GM23338 (cell line): ENCODE measurements at regions not wholly inside any gene's neighbourhood (a gene's known extent, or its start where the extent isn't known, plus 50 kb on each side); places are given as distances from the start of the nearest gene placed in this dataset.

Experiments
- ATAC-seq: fragments of 200-7000 bp; cut with Tn5 transposase; 3 replicates; pipeline ENCODE4 v1.9.1; 2020
- DNase-seq: peaks from one replicate; pipeline ENCODE4 v3.0.0-alpha.2; 2015; ENCODE audit warnings: low spot score
- H2AFZ ChIP-seq: fragments of 200-600 bp; sonication (generic); 2 replicates; pipeline ENCODE4 v1.8.0; 2016; ENCODE audit warnings: antibody characterized with exemption, mild to moderate bottlenecking, moderate library complexity
- H3F3A ChIP-seq: fragments of 200-600 bp; sonication (generic); replicated peaks from 2 replicates; pipeline ENCODE4 v1.8.0; 2017; ENCODE audit warnings: antibody characterized with exemption, mixed run types, low read depth
- H3K27ac ChIP-seq: fragments of 200-600 bp; sonication (generic); 2 replicates; pipeline ENCODE4 v1.6.1; 2016; ENCODE audit warnings: low read depth
- H3K27me3 ChIP-seq: fragments of 200-600 bp; sonication (generic); 2 replicates; pipeline ENCODE4 v1.8.0; 2016; ENCODE audit warnings: mild to moderate bottlenecking, mixed run types, moderate library complexity; ENCODE audit not compliant: insufficient read depth
- H3K36me3 ChIP-seq: fragments of 200-600 bp; sonication (generic); 2 replicates; pipeline ENCODE4 v1.8.0; 2016; ENCODE audit warnings: mild to moderate bottlenecking; ENCODE audit not compliant: insufficient read depth
- H3K4me1 ChIP-seq: fragments of 200-600 bp; sonication (generic); 2 replicates; pipeline ENCODE4 v1.8.0; 2016; ENCODE audit warnings: mild to moderate bottlenecking, moderate library complexity; ENCODE audit not compliant: insufficient read depth
- H3K4me2 ChIP-seq: fragments of 200-600 bp; sonication (generic); 2 replicates; pipeline ENCODE4 v1.7.1; 2017; ENCODE audit warnings: mixed run types
- H3K4me3 ChIP-seq: fragments of 200-600 bp; sonication (generic); 2 replicates; pipeline ENCODE4 v1.6.1; 2016; ENCODE audit warnings: mixed run types
- H3K79me2 ChIP-seq: fragments of 200-600 bp; sonication (generic); replicated peaks from 2 replicates; pipeline ENCODE4 v1.8.0; 2017; ENCODE audit warnings: mild to moderate bottlenecking; ENCODE audit not compliant: insufficient read depth
- H3K9me2 ChIP-seq: fragments of 200-600 bp; sonication (generic); 2 replicates; pipeline ENCODE4 v1.8.0; 2017; ENCODE audit not compliant: insufficient read depth
- H4K20me1 ChIP-seq: fragments of 200-600 bp; sonication (generic); replicated peaks from 2 replicates; pipeline ENCODE4 v1.8.0; 2017; ENCODE audit warnings: mild to moderate bottlenecking; ENCODE audit not compliant: insufficient read depth
- H3K27ac Mint-ChIP-seq: 2 replicates; pipeline ENCODE4 v1.8.0; 2020; ENCODE audit warnings: inconsistent platforms, mild to moderate bottlenecking, moderate library complexity, mixed read lengths
- H3K27me3 Mint-ChIP-seq: 3 replicates; pipeline ENCODE4 v1.8.0; 2022; ENCODE audit warnings: low read depth, mild to moderate bottlenecking, moderate library complexity, mixed read lengths, inconsistent platforms; ENCODE audit not compliant: insufficient read depth, poor library complexity
- H3K36me3 Mint-ChIP-seq: 3 replicates; pipeline ENCODE4 v1.8.0; 2021; ENCODE audit warnings: low read depth, mild to moderate bottlenecking, inconsistent platforms, moderate library complexity, mixed read lengths
- H3K4me1 Mint-ChIP-seq: 3 replicates; pipeline ENCODE4 v1.8.0; 2020; ENCODE audit warnings: mild to moderate bottlenecking, inconsistent platforms, mixed read lengths
- H3K4me3 Mint-ChIP-seq: 3 replicates; pipeline ENCODE4 v1.8.0; 2021; ENCODE audit warnings: moderate library complexity, mild to moderate bottlenecking, inconsistent platforms, mixed read lengths
- H3K9me3 Mint-ChIP-seq: 3 replicates; pipeline ENCODE4 v1.8.0; 2020; ENCODE audit warnings: moderate library complexity, mild to moderate bottlenecking, inconsistent platforms, mixed read lengths
- CREB1 ChIP-seq: fragments of 250-450 bp; sonication (Bioruptor Pico); IDR thresholded peaks from 2 replicates; pipeline ENCODE4 v1.5.0; 2020; ENCODE audit warnings: low read depth, mild to moderate bottlenecking, moderate library complexity
- EZH2 ChIP-seq: fragments of 200-600 bp; sonication (generic); IDR thresholded peaks from one replicate; pipeline ENCODE4 v1.8.0; 2017; ENCODE audit warnings: antibody characterized with exemption, mild to moderate bottlenecking, low read depth; ENCODE audit not compliant: unreplicated experiment
- EZH2phosphoT487 ChIP-seq: fragments of 200-600 bp; sonication (generic); IDR thresholded peaks from one replicate; pipeline ENCODE4 v1.8.1; 2018; ENCODE audit warnings: antibody characterized with exemption; ENCODE audit not compliant: unreplicated experiment
- JUNB ChIP-seq: IDR thresholded peaks from one replicate; pipeline ENCODE4 v1.6.1; 2016; ENCODE audit warnings: antibody characterized with exemption; ENCODE audit not compliant: unreplicated experiment
- POLR2AphosphoS5 ChIP-seq: IDR thresholded peaks from 2 replicates; pipeline ENCODE4 v1.6.1; 2016; ENCODE audit warnings: antibody characterized with exemption, low read depth
- REST ChIP-seq: IDR thresholded peaks from one replicate; pipeline ENCODE4 v1.6.1; 2018; ENCODE audit warnings: antibody characterized with exemption; ENCODE audit not compliant: unreplicated experiment
- ZNF114 ChIP-seq: fragments of 250-450 bp; sonication (Bioruptor Pico); IDR thresholded peaks from 2 replicates; pipeline ENCODE4 v1.5.0; 2020; ENCODE audit warnings: mild to moderate bottlenecking, moderate library complexity
- ZNF331 ChIP-seq: fragments of 250-450 bp; sonication (Bioruptor Pico); IDR thresholded peaks from 2 replicates; pipeline ENCODE4 v1.5.0; 2020; ENCODE audit warnings: low read depth, mild to moderate bottlenecking, moderate library complexity
- TF ChIP-seq, protein P1 (sequence below), 2 experiments: fragments of 200-600 bp in 1 of 2; sonication (generic) in 1 of 2; conservative IDR thresholded peaks; 2 replicates each; pipeline versions ENCODE4 v1.5.1 to v1.6.1; 2016 to 2017; ENCODE audit warnings: antibody characterized with exemption in 2 of 2, low read depth in 2 of 2, mild to moderate bottlenecking in 2 of 2, moderate library complexity in 1 of 2
- TF ChIP-seq, protein P2 (sequence below): fragments of 250-450 bp; sonication (Bioruptor Pico); IDR thresholded peaks from 2 replicates; pipeline ENCODE4 v1.5.0; 2020; ENCODE audit warnings: mild to moderate bottlenecking, moderate library complexity

DNA sequence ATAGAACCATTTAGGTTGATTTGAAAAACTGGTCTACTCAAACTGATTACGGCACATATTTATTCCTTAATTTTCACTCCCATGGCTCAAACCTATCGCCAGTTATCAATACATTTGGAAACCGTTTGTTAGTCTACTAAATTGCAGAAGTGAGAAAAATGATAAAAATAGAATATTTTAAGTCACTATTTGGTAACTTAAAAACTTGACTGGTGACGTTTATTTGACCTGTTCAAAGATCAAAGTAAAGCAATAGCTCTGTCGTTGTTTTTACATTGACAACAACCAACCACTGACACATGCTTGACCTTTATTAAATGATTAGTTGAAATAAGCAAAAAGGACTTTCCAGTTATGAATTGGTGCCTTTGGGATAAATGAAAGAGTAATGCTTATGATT lies 402.9 kb upstream of the MAP3K7 start (continued):
- TF ChIP-seq, protein P1, sequence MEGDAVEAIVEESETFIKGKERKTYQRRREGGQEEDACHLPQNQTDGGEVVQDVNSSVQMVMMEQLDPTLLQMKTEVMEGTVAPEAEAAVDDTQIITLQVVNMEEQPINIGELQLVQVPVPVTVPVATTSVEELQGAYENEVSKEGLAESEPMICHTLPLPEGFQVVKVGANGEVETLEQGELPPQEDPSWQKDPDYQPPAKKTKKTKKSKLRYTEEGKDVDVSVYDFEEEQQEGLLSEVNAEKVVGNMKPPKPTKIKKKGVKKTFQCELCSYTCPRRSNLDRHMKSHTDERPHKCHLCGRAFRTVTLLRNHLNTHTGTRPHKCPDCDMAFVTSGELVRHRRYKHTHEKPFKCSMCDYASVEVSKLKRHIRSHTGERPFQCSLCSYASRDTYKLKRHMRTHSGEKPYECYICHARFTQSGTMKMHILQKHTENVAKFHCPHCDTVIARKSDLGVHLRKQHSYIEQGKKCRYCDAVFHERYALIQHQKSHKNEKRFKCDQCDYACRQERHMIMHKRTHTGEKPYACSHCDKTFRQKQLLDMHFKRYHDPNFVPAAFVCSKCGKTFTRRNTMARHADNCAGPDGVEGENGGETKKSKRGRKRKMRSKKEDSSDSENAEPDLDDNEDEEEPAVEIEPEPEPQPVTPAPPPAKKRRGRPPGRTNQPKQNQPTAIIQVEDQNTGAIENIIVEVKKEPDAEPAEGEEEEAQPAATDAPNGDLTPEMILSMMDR (conservative IDR thresholded peaks at IDR 0.05; ENCODE audit: low read depth in 2 of 2): no peak
- no peak for TF ChIP-seq EZH2phosphoT487
- TF ChIP-seq POLR2AphosphoS5: no peak
- no peak for TF ChIP-seq ZNF114 (CRISPR knock-in tag)
- TF ChIP-seq JUNB: no peak
- no peak for TF ChIP-seq CREB1
- TF ChIP-seq, protein P2, sequence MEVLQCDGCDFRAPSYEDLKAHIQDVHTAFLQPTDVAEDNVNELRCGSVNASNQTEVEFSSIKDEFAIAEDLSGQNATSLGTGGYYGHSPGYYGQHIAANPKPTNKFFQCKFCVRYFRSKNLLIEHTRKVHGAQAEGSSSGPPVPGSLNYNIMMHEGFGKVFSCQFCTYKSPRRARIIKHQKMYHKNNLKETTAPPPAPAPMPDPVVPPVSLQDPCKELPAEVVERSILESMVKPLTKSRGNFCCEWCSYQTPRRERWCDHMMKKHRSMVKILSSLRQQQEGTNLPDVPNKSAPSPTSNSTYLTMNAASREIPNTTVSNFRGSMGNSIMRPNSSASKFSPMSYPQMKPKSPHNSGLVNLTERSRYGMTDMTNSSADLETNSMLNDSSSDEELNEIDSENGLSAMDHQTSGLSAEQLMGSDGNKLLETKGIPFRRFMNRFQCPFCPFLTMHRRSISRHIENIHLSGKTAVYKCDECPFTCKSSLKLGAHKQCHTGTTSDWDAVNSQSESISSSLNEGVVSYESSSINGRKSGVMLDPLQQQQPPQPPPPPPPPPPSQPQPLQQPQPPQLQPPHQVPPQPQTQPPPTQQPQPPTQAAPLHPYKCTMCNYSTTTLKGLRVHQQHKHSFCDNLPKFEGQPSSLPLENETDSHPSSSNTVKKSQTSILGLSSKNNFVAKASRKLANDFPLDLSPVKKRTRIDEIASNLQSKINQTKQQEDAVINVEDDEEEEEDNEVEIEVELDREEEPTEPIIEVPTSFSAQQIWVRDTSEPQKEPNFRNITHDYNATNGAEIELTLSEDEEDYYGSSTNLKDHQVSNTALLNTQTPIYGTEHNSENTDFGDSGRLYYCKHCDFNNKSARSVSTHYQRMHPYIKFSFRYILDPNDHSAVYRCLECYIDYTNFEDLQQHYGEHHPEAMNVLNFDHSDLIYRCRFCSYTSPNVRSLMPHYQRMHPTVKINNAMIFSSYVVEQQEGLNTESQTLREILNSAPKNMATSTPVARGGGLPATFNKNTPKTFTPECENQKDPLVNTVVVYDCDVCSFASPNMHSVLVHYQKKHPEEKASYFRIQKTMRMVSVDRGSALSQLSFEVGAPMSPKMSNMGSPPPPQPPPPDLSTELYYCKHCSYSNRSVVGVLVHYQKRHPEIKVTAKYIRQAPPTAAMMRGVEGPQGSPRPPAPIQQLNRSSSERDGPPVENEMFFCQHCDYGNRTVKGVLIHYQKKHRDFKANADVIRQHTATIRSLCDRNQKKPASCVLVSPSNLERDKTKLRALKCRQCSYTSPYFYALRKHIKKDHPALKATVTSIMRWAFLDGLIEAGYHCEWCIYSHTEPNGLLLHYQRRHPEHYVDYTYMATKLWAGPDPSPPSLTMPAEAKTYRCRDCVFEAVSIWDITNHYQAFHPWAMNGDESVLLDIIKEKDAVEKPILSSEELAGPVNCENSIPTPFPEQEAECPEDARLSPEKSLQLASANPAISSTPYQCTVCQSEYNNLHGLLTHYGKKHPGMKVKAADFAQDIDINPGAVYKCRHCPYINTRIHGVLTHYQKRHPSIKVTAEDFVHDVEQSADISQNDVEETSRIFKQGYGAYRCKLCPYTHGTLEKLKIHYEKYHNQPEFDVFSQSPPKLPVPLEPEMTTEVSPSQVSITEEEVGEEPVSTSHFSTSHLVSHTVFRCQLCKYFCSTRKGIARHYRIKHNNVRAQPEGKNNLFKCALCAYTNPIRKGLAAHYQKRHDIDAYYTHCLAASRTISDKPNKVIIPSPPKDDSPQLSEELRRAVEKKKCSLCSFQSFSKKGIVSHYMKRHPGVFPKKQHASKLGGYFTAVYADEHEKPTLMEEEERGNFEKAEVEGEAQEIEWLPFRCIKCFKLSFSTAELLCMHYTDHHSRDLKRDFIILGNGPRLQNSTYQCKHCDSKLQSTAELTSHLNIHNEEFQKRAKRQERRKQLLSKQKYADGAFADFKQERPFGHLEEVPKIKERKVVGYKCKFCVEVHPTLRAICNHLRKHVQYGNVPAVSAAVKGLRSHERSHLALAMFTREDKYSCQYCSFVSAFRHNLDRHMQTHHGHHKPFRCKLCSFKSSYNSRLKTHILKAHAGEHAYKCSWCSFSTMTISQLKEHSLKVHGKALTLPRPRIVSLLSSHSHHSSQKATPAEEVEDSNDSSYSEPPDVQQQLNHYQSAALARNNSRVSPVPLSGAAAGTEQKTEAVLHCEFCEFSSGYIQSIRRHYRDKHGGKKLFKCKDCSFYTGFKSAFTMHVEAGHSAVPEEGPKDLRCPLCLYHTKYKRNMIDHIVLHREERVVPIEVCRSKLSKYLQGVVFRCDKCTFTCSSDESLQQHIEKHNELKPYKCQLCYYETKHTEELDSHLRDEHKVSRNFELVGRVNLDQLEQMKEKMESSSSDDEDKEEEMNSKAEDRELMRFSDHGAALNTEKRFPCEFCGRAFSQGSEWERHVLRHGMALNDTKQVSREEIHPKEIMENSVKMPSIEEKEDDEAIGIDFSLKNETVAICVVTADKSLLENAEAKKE: no peak
- no peak for TF ChIP-seq EZH2

DNA sequence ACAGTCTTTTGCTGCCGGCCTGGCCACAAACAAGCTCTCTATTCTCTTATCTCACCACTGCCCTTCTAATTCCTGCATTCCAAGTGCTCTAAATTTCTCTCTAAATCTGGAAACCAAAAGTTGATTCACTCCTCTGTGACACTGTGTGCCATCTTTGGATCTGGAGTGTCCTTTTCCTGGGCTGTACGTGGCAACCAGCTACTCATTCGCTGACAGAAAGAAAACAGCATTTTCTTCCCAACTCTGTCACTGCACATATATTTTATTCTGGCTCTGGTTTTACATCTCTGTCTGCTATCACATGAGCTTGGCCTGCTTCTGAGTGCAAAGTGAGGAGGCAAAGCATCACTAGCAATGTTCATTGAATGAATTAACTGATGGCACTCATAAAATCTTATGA lies 397.2 kb upstream of the MAP3K7 start:
- Histone ChIP-seq H3K9me2 (no peaks in the 10 kb centered on the region), H3K79me2 (no peaks in the 10 kb centered on the region), H3K27ac (no peak overlapping the region), H3K4me1 (no peaks in the 10 kb centered on the region), H3F3A (no peaks in the 10 kb centered on the region), H2AFZ (no peak overlapping the region), H4K20me1 (no peaks in the 10 kb centered on the region), H3K36me3 (no peaks in the 10 kb centered on the region), H3K4me2 (no peak overlapping the region), H3K27me3 (no peaks in the 10 kb centered on the region), H3K4me3 (no peak overlapping the region)
- ATAC-seq (no peak), DNase-seq (no peak)
- no peaks in the 10 kb centered on the region for H3K9me3 Mint-ChIP-seq
- no peaks in the 10 kb centered on the region for H3K36me3 Mint-ChIP-seq
- no peaks in the 10 kb centered on the region; the same call in 2 of the 3 replicates for H3K4me1 Mint-ChIP-seq
- H3K4me3 Mint-ChIP-seq: no peak overlapping the region
- H3K27ac Mint-ChIP-seq: no peak overlapping the region; the same call in 1 of the 2 replicates
- peaks cover 3% of the 10 kb centered on the region for H3K27me3 Mint-ChIP-seq
- TF ChIP-seq ZNF331 (CRISPR knock-in tag) (no peak), EZH2 (no peak), REST (no peak)
- TF ChIP-seq, protein P1 (conservative IDR thresholded peaks at IDR 0.05; ENCODE audit: low read depth in 2 of 2): no peak
